GM21381 (cell line): ENCODE measurements at regions not wholly inside any gene's neighbourhood (a gene's known extent, or its start where the extent isn't known, plus 50 kb on each side); places are given as distances from the start of the nearest gene placed in this dataset.

Experiments
- ATAC-seq: cut with Tn5 transposase; IDR thresholded peaks from one replicate; pipeline ENCODE4 v1.9.1; 2021; ENCODE audit warnings: mild to moderate bottlenecking, moderate library complexity; ENCODE audit not compliant: unreplicated experiment

DNA sequence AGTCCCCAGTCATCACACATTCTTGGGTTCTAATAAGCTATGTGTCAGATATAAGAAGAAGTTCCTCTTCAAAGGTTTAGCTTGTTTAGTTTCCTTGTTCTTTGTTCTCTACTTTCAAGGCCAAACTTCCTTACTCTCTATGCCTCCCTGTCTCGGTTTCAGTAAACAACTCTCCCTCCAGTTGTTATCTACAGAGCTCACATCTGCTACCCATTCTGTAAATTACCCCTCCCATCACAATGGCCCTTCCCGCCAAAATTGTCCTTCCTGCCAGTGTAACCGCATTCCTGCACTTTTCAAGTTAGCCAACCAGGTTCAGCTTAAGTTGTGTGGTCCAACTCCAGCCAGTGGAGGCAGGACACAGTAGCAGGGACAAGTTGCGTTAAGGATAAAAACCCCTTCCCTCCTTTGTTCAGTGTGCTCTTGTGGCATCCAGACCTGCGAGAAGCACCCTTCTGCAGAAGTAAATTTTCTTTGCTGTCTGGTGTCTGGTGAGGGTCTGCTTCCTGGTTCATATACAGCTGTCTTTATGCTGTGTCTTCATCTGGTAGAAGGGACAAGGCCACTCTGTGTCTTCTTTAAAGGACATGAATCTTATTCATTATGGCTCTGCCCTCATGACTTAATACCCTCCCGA lies 342.1 kb upstream of the GRM7 start:
- no peak for ATAC-seq

DNA sequence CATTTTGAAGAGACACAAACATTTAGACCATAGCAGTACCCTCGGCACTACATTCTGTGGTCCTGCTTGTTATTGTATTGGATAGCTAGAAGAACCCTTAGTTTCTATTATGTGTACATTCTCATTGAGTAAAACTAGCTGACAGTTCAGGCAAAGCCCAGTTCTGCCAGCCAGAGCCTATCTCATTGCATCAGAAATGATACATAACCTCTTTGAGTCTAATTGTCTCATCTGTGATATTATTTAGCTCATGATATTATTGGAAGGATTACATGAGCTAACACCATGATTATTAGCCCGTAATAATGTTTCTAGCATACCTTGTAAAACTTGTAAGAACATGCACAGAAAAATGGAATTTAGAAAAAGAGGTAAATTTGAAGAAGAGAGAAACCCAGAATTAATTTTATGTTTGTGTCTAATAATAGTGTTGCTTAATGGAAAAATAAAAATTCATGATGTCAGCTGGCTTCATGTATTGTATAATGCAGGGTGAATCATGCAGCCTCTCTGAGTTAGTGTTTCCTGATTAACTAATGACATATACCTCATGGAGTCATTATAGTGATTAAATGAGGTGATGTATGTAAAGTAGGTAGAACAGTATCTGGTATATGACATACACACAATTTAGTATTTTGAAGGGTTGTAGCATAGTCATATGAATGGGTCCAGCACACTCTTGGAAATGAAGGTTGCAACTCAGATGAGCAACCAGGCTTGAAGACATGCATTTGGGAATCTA lies 339.4 kb upstream of the GRM7 start:
- no peak for ATAC-seq

DNA sequence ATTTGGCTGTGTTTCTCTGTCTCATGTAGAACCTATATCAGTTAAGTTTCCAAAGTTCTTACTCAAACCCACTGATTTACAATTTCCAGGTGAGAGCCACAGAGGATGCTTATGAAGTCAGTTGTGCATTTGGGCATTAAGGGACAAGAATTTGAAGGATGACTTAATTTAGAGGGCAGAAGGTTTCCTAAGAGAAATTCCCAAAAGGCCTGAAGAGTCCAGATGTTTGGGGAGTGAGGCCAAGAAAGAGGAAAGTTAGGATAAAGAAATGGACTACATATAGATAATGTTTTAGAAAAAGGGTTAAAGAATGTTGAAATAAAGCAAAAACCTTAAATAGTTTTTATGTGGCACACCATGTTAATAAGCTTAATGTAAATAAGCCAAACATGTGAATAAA lies 338.7 kb upstream of the GRM7 start:
- ATAC-seq = no peak

- no peak for ATAC-seq
Measured at GRCh38 chr3:6523043-6523442, 337.9 kb upstream of the GRM7 start.

DNA sequence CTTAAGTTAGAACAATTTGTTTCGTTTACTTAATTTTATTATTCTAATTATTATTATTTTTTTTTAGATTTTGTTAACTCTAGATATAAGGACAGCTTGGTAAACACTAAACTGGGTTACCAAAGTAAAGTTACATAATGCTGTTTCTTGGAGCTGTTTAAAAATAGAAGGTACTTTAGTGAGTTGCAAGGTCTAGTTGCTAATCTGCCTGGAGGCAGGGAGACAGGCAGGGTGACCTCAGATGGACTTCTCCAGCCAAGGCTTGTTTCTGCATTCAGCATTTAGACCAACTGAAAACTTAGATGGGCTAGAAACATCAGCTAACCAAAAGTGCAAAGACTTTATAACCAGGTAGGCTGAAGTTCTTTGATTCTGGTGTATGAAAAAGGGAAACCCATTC lies 336.4 kb upstream of the GRM7 start:
- ATAC-seq = no peak

GRCh38 chr3:6526321-6526720 lies 334.6 kb upstream of the GRM7 start:
- ATAC-seq = no peak

DNA sequence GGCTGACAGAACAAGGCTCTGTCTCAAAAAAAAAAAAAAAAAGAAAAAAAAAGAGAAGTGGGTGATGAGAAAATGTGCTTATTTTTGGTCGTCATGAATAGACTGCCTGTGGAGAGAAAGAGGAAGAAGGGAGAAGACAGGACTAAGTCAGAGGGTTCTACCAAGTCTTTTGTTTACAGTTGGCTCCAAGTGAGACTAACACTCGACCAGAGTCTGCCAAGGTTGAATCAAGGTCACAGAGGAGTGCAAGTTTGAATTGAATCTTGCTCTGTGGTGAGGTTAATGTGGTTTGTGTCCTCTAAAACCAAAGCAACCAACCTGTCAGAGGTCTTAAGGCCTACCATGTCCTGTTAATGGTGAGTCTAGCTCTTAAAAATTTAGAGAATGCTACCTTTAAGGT lies 334.1 kb upstream of the GRM7 start:
- ATAC-seq = no peak

DNA sequence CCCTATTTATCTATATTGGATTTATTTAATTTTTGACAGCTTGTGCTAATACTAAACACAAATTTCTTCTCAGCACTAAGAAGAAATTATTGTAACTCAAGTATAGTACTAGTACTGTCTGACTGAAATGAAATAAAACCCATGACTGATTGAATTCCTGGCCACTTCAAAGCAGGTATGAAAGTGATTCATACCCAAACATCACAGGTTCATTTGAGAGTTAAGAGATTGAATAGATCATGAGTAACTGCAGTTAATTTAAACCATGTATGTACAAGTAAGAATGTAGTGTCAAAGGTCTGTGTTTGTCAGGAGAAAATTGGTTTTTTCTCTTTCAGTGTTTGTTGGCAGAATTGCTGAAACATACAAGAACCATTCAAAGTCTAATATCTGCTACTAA lies 332.0 kb upstream of the GRM7 start:
- ATAC-seq = no peak

GRCh38 chr3:6531153-6531552 lies 329.8 kb upstream of the GRM7 start:
- ATAC-seq = no peak

DNA sequence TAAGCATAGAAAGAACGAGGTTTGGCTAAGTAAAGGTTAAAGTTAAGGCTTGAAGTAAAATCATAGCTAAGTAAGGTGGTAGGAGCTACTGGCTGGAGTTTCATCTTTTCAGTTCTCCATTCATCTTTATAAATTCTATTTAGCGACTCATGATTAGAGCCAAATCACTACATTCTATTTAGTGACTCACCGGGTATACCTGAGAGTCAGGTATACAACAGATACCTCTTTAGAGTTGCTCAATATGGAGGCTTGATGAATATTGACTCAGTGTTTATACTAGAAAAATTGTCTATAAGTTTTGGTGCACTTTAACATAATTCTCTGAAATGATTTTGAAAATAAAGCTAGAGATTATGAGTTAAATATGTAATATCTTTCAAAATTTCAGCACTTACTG lies 328.8 kb upstream of the GRM7 start:
- ATAC-seq = no peak

DNA sequence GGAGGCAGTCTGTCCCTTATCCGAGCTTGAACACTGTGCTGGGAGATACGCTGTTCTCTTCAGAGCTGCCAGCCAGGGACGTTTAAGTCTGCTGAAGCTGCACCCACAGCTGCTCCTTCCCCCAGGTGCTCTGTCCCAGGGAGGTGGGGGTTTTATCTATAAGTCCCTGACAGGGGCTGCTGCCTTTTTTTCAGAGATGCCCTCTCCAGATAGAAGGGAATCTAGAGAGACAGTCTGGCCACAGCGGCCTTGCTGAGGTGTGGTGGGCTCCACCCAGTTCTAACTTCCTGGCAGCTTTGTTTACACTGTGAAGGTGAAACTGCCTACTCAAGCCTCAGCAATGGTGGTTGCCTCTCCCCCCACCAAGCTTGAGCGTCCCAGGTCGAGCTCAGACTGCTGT lies 319.9 kb upstream of the GRM7 start:
- ATAC-seq = no peak

GRCh38 chr3:6542795-6543194 lies 318.1 kb upstream of the GRM7 start:
- ATAC-seq = no peak

GRCh38 chr3:6549296-6549695 lies 311.6 kb upstream of the GRM7 start:
- no peak for ATAC-seq

DNA sequence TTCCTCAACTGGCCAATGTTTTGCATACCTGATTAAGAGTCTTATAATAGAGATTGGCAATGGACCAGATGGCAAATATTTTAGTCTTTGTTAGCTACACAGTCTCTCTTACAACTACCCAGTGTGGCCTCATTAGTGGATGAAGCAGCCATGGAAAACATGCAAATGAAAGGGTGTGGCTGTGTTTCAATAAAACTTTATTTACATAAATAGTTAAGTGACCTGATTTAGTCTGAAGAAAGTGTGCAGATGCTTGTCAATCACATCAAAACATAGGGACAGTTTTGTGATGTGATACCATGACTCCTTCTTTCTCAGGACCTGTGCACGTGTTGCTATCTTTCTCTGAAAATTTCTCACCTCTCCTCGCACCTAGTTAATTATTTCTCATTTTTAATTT lies 309.8 kb upstream of the GRM7 start:
- no peak for ATAC-seq

GRCh38 chr3:6560259-6560658 lies 300.7 kb upstream of the GRM7 start:
- no peak for ATAC-seq

GRCh38 chr3:6567241-6567640 lies 293.7 kb upstream of the GRM7 start:
- no peak for ATAC-seq

DNA sequence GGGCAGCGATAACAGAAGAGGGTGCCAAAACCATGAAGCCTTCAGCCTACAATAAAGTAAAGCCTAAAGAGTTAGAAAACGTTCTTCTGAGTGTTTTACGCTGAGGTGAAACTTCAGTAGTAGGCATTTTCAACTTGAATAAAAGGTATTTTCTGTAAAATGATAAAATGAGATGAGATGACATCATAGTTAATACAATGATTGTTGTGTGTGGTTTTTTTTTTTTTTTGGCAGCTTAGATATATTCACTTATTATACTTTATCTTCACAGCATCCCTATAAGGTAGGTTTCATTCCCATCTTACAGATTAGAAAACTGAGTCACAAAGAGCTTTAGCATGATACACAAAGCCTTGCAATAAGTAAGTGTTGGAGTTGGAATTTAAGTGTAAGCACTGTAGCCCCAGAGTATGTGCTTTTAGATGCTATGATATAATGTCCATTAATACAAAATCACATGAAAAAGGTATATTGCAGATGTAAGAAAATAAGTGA lies 291.9 kb upstream of the GRM7 start:
- ATAC-seq = no peak

DNA sequence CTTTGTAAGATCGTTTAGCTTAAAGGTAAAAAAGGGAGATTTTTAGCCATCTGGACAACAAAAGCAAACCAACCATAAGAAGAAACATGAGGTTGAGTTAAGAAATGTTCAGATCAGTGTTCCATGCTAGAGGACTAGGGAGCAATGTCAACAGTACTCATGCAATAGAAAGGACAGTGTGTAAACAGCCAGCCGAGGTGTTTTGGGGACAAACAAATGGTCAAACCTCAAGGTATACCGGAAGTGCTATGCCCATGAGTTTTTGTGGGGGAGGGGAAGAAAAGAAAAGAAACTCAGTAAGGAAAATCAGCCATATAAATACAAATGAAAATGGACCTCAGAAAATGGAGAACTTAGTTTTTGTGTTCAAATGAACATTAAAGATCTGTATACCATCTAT lies 289.5 kb upstream of the GRM7 start:
- ATAC-seq = no peak

GRCh38 chr3:6577584-6577983 lies 283.3 kb upstream of the GRM7 start:
- ATAC-seq = no peak

GRCh38 chr3:6578526-6578925 lies 282.4 kb upstream of the GRM7 start:
- no peak for ATAC-seq

GRCh38 chr3:6580808-6581207 lies 280.1 kb upstream of the GRM7 start:
- ATAC-seq = no peak

- no peak for ATAC-seq
Measured at GRCh38 chr3:6585360-6585759, 275.6 kb upstream of the GRM7 start.

GRCh38 chr3:6600237-6600636 lies 260.7 kb upstream of the GRM7 start:
- no peak for ATAC-seq
